H1 (cell line): ENCODE measurements at regions not wholly inside any gene's neighbourhood (a gene's known extent, or its start where the extent isn't known, plus 50 kb on each side); places are given as distances from the start of the nearest gene placed in this dataset.

Experiments
- CTCF ChIP-seq, 3 experiments: IDR thresholded peaks; 1 replicate in 2 of 3; 2 replicates in 1 of 3; pipeline versions ENCODE4 v1.5.1 to v1.6.1; 2011; ENCODE audit warnings: low read length in 3 of 3, mild to moderate bottlenecking in 3 of 3, inconsistent platforms in 2 of 3, low read depth in 1 of 3, moderate library complexity in 1 of 3; ENCODE audit not compliant: insufficient read depth in 1 of 3; ENCODE audit errors: control extremely low read depth in 1 of 3
- FOSL1 ChIP-seq: IDR thresholded peaks from 2 replicates; pipeline ENCODE4 v1.6.1; 2011; ENCODE audit warnings: mild to moderate bottlenecking, low read depth, low read length, moderate library complexity; ENCODE audit not compliant: insufficient read depth
- HDAC2 ChIP-seq, 2 experiments: fragments of 300-600 bp in 1 of 2; sonication (generic) in 1 of 2; IDR thresholded peaks; 2 replicates each; pipeline ENCODE4 v1.6.1; 2011 to 2012; ENCODE audit warnings: low read depth in 2 of 2, low read length in 2 of 2, mild to moderate bottlenecking in 2 of 2, moderate library complexity in 2 of 2, borderline replicate concordance in 1 of 2, inconsistent platforms in 1 of 2
- RAD21 ChIP-seq, 2 experiments: IDR thresholded peaks in 1 of 2; conservative IDR thresholded peaks in 1 of 2; 2 replicates each; pipeline ENCODE4 v1.6.1; 2011; ENCODE audit warnings: low read depth in 2 of 2, low read length in 2 of 2, improper control_type of control experiment in 1 of 2, inconsistent platforms in 1 of 2, mild to moderate bottlenecking in 1 of 2, moderate library complexity in 1 of 2
- SIN3A ChIP-seq, 2 experiments: IDR thresholded peaks in 1 of 2; conservative IDR thresholded peaks in 1 of 2; 2 replicates each; pipeline ENCODE4 v1.6.1; 2011 to 2012; ENCODE audit warnings: low read length in 2 of 2, improper control_type of control experiment in 1 of 2, low read depth in 1 of 2, mild to moderate bottlenecking in 1 of 2
- SP4 ChIP-seq: IDR thresholded peaks from 2 replicates; pipeline ENCODE4 v1.6.1; 2012; ENCODE audit warnings: low read length, inconsistent platforms

DNA sequence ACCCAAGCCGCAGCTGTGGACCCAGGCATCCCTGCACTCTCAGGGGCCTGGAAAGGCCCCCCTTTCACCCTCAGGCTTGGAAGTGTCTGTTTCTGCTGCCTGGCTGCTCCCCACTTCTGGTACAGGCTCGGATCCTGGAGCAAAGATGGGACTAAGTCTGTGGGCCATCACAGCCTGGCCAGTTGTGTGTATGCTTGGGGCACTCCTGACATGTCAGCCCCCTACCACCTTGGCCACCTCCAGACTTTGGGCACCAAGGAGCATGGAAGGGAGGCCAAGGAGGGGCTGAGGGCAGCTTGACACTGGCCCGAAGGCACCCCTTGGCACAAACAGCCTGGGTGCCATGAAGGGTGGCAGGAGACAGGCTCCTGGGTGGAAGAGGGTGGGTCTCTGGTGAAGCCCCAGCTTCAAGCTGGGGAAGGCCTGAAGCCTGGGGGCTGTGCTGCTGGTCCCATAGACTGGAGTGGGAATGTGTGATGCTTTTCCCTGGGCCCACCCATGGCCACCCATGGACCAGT, 799.4 kb upstream of the AGA start (continued):
- TF ChIP-seq CTCF (IDR thresholded peaks at IDR 0.05; ENCODE audit: control extremely low read depth in 1 of 3, insufficient read depth in 1 of 3, low read depth in 1 of 3, low read length in 3 of 3) = no peak
- TF ChIP-seq FOSL1 = no peak
- TF ChIP-seq SP4 = no peak
- TF ChIP-seq SIN3A (conservative IDR thresholded peaks at IDR 0.05 in 1 of 2, IDR thresholded peaks at IDR 0.05 in 1 of 2; ENCODE audit: low read depth in 1 of 2, low read length in 2 of 2) = no peak
- no peak for TF ChIP-seq HDAC2 (IDR thresholded peaks at IDR 0.05; ENCODE audit: borderline replicate concordance in 1 of 2, low read depth in 2 of 2, low read length in 2 of 2)
- TF ChIP-seq RAD21 (IDR thresholded peaks at IDR 0.05 in 1 of 2, conservative IDR thresholded peaks at IDR 0.05 in 1 of 2; ENCODE audit: low read depth in 2 of 2, low read length in 2 of 2) = no peak
